Stomach (tissue), 8 donors: ENCODE measurements at regions not wholly inside any gene's neighbourhood (a gene's known extent, or its start where the extent isn't known, plus 50 kb on each side); places are given as distances from the start of the nearest gene placed in this dataset.

Experiments
- DNase-seq, 2 donors: peaks; one replicate each; pipeline versions ENCODE4 v3.0.0 to v3.0.0-alpha.2; 2013 to 2019
- H3K27ac ChIP-seq, 5 donors: fragments of 200-600 bp in 4 of 5; sonication (generic) in 4 of 5; one replicate each; pipeline ENCODE4 v1.5.1; 2013 to 2019; ENCODE audit warnings: mild to moderate bottlenecking in 1 of 5, moderate library complexity in 1 of 5
- H3K27me3 ChIP-seq, 3 donors: fragments of 200-600 bp; sonication (generic); one replicate each; pipeline ENCODE4 v1.5.1; 2017 to 2019; ENCODE audit warnings: mixed run types in 1 of 3
- H3K36me3 ChIP-seq, 4 donors: fragments of 200-600 bp; sonication (generic); 1 replicate in 3 of 4; 2 replicates in 1 of 4; pipeline ENCODE4 v1.5.1; 2016 to 2019
- H3K4me1 ChIP-seq, 4 donors: fragments of 200-600 bp; sonication (generic); one replicate each; pipeline ENCODE4 v1.5.1; 2016 to 2019
- H3K4me3 ChIP-seq, 4 donors: fragments of 200-600 bp; sonication (generic) in 3 of 4; one replicate each; pipeline ENCODE4 v1.5.1; 2016 to 2019; ENCODE audit warnings: mild to moderate bottlenecking in 1 of 4
- H3K9me3 ChIP-seq, 4 donors: fragments of 200-600 bp; sonication (generic); one replicate each; pipeline ENCODE4 v1.5.1; 2016 to 2019
- EP300 ChIP-seq: sonication (generic); formaldehyde crosslinking; IDR thresholded peaks from one replicate; pipeline ENCODE4 v1.6.1; 2017; ENCODE audit warnings: antibody characterized with exemption
- POLR2A ChIP-seq, 4 donors: fragments of 450-650 bp; IDR thresholded peaks; one replicate each; pipeline ENCODE4 v1.6.1; 2016; ENCODE audit warnings: antibody characterized with exemption in 4 of 4, control low read depth in 2 of 4, mild to moderate bottlenecking in 1 of 4, moderate library complexity in 1 of 4
- POLR2AphosphoS5 ChIP-seq, 3 donors: sonication (generic); formaldehyde crosslinking; IDR thresholded peaks; one replicate each; pipeline ENCODE4 v1.6.1; 2016; ENCODE audit warnings: antibody characterized with exemption in 3 of 3
- WGBS, 5 donors: extraction: QIAGEN DNeasy Blood & Tissue Kit in 3 of 5; methylation state at CpG; one replicate each; pipeline versions ENCODE4 v1.1.5 to v1.1.7; 2013 to 2018; 5-methylcytosine and 5-hydroxymethylcytosine counted together
- intact Hi-C: fragments of 100-400 bp; cut with DNase I; formaldehyde crosslinking; loops from one replicate; pipeline ENCODE4 v1.15.1; 2023; ENCODE audit warnings: low total_unique reads
- TF ChIP-seq, protein P1 (sequence below), 7 experiments: fragments of 450-650 bp in 4 of 7; fragments of 200-600 bp in 3 of 7; sonication (generic) in 3 of 7; IDR thresholded peaks; one replicate each; pipeline ENCODE4 v1.5.1; 2016 to 2019; ENCODE audit warnings: antibody characterized with exemption in 7 of 7, control low read depth in 2 of 7, mild to moderate bottlenecking in 1 of 7
- donor health status: healthy with polysubstance abuse.
- donor health status: Bipolar disorder and iron deficiency.
- donor health status: healthy.

DNA sequence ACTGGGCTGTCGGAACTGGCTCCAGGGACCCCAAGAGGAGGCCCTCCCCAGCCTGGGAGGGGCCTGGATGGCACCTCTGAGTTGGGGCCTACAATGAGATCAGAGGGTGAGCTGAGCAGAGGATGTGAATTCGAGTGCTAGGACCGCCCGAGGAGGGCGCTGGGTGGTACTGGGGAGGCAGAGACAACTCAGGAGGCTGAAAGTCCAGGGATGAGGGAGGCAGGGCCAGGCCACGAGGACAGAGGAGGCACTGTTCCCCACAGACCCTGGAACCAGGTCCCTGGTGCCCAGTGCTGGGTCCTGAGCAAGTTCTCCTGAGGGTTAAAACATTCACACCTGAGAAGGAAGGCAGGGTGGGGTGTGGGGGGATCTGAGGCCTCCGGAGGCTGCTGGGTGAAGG is 218.0 kb downstream of the CTTN start:
- 91 to 97% (median 94%) methylated on average over 7 of the region's 7 CpGs for WGBS, 5 donors
- TF ChIP-seq, protein P1, sequence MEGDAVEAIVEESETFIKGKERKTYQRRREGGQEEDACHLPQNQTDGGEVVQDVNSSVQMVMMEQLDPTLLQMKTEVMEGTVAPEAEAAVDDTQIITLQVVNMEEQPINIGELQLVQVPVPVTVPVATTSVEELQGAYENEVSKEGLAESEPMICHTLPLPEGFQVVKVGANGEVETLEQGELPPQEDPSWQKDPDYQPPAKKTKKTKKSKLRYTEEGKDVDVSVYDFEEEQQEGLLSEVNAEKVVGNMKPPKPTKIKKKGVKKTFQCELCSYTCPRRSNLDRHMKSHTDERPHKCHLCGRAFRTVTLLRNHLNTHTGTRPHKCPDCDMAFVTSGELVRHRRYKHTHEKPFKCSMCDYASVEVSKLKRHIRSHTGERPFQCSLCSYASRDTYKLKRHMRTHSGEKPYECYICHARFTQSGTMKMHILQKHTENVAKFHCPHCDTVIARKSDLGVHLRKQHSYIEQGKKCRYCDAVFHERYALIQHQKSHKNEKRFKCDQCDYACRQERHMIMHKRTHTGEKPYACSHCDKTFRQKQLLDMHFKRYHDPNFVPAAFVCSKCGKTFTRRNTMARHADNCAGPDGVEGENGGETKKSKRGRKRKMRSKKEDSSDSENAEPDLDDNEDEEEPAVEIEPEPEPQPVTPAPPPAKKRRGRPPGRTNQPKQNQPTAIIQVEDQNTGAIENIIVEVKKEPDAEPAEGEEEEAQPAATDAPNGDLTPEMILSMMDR (IDR thresholded peaks at IDR 0.05) = no peak
- TF ChIP-seq EP300 = no peak
- TF ChIP-seq POLR2A (IDR thresholded peaks at IDR 0.05) = no peak
- no peak for TF ChIP-seq POLR2AphosphoS5 (IDR thresholded peaks at IDR 0.05)
- no peaks in the 10 kb centered on the region for H3K4me1 ChIP-seq

GRCh38 chr11:70616938-70617654 is 218.8 kb downstream of the CTTN start:
- no peaks in the 10 kb centered on the region for H3K36me3 ChIP-seq
- H3K27ac ChIP-seq = no peak overlapping the region
- TF ChIP-seq POLR2A (IDR thresholded peaks at IDR 0.05) = no peak
- TF ChIP-seq, protein P1 (IDR thresholded peaks at IDR 0.05) = no peak
- TF ChIP-seq EP300 = no peak
- no peak for TF ChIP-seq POLR2AphosphoS5 (IDR thresholded peaks at IDR 0.05)
- no peak overlapping the region for H3K4me3 ChIP-seq
- WGBS, 5 donors = 60 to 80% (median 72%) methylated on average over 12 of the region's 12 CpGs
- DNase-seq = no peak
- H3K4me1 ChIP-seq = no peaks in the 10 kb centered on the region
- intact Hi-C loops = no loop called here
- H3K27me3 ChIP-seq = peaks cover 0 to 4% (median 0%) of the 10 kb centered on the region in 3 donors
- peaks cover 7 to 23% (median 18%) of the 10 kb centered on the region in 4 donors for H3K9me3 ChIP-seq

More for the DNA sequence above, 218.0 kb downstream of the CTTN start:
- H3K27ac ChIP-seq = no peak overlapping the region
- no peak for DNase-seq
- no peak overlapping the region for H3K4me3 ChIP-seq
- intact Hi-C loops = no loop called here
- H3K36me3 ChIP-seq = no peaks in the 10 kb centered on the region
- H3K27me3 ChIP-seq = peaks cover 0 to 4% (median 0%) of the 10 kb centered on the region in 3 donors
- H3K9me3 ChIP-seq = peaks cover 7 to 23% (median 18%) of the 10 kb centered on the region in 4 donors

DNA sequence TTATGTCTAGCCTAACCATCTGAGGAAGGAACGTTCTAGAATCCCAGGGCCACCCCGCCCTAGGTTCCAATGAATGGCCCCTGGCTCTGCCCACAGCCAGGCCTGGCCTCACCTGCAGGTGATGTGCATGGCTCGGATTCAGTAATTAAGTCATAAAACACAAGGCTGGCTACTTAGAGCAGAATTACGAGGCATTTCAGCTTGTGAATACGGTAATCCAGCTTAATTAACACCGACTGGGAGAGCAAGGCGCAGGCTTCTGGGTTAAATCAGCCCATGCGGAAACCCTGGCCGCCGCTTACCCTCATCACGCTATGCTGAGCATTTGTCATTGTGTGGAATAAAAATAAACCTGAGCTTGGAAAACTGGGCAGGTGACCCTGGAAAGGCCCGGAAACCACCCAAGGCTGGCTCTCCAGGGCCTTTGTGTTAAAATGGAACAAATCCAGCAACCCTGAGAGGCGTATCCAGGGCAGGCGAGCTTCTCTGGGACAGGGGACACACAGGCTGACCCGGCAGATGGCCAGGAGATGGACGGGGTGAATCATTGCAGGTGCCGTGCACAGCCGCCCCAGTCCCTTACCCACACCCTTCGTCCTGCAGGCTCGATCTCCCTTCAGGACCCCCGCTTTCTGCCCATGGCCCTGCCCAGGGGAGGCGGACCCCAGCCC is 220.2 kb downstream of the CTTN start:
- intact Hi-C loops = no loop called here
- DNase-seq = peak in 1 of 2 donors; percentile 40
- TF ChIP-seq POLR2AphosphoS5 (IDR thresholded peaks at IDR 0.05) = no peak
- TF ChIP-seq, protein P1 (IDR thresholded peaks at IDR 0.05) = no peak
- no peak for TF ChIP-seq EP300
- no peaks in the 10 kb centered on the region for H3K36me3 ChIP-seq
- 87 to 94% (median 92%) methylated on average over 20 to 22 of the region's 22 CpGs for WGBS, 5 donors
- no peak overlapping the region for H3K27ac ChIP-seq
- no peaks in the 10 kb centered on the region for H3K27me3 ChIP-seq
- no peaks in the 10 kb centered on the region for H3K4me1 ChIP-seq
- peaks cover 7 to 23% (median 18%) of the 10 kb centered on the region in 4 donors for H3K9me3 ChIP-seq
- no peak overlapping the region for H3K4me3 ChIP-seq

DNA sequence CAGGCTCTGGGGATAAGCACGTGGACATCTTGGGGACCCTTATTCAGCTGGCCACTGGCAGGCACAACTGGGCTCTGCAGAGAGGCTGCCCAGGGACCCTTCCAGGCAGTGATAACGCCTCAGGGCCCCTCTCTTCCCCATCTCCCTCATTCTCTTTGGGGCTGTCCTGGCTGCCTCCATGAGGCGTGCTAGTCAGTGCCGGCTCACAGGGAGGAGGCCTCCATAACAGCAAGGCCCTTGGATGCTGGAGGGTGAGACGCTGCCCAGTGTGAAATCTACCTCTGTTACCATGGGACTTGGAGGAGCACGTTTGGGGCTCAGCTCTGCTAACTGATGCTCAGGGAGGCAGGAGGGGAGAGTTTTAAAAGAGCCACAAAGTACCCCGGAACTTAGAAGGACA is 221.3 kb downstream of the CTTN start:
- H3K9me3 ChIP-seq = peaks cover 7 to 23% (median 17%) of the 10 kb centered on the region in 4 donors

More for the DNA sequence above, 221.3 kb downstream of the CTTN start:
- 89 to 94% (median 91%) methylated on average over 4 to 7 of the region's 7 CpGs for WGBS, 5 donors
- Histone ChIP-seq H3K27me3 (no peaks in the 10 kb centered on the region), H3K36me3 (no peaks in the 10 kb centered on the region), H3K4me1 (no peaks in the 10 kb centered on the region), H3K4me3 (no peak overlapping the region), H3K27ac (no peak overlapping the region)
- TF ChIP-seq POLR2AphosphoS5 (IDR thresholded peaks at IDR 0.05) (no peak), POLR2A (IDR thresholded peaks at IDR 0.05) (no peak), EP300 (no peak)
- TF ChIP-seq, protein P1 (IDR thresholded peaks at IDR 0.05) = no peak
- intact Hi-C loops = no loop called here
- no peak for DNase-seq
